Osteoblast (primary cell): ENCODE measurements at regions not wholly inside any gene's neighbourhood (a gene's known extent, or its start where the extent isn't known, plus 50 kb on each side); places are given as distances from the start of the nearest gene placed in this dataset.

Experiments
- DNase-seq: peaks from one replicate; pipeline ENCODE4 v3.0.0; 2011; ENCODE audit warnings: low spot score, mixed read lengths; ENCODE audit not compliant: insufficient read length; ENCODE audit errors: missing footprints
- H2AFZ ChIP-seq: 2 replicates; pipeline ENCODE4 v1.6.0; 2011; ENCODE audit warnings: mild to moderate bottlenecking, low read length
- H3K27ac ChIP-seq: 2 replicates; pipeline ENCODE4 v1.5.1; 2011; ENCODE audit warnings: mild to moderate bottlenecking, low read depth, low read length, moderate library complexity
- H3K27me3 ChIP-seq: 2 replicates; pipeline ENCODE4 v1.6.0; 2012; ENCODE audit warnings: mild to moderate bottlenecking, control low read depth, inconsistent platforms, low read length, moderate library complexity; ENCODE audit not compliant: insufficient read depth
- H3K36me3 ChIP-seq: 2 replicates; pipeline ENCODE4 v1.5.1; 2011; ENCODE audit warnings: mild to moderate bottlenecking, low read length, control low read depth, moderate library complexity; ENCODE audit not compliant: insufficient read depth
- H3K4me1 ChIP-seq: 2 replicates; pipeline ENCODE4 v1.5.1; 2011; ENCODE audit warnings: mild to moderate bottlenecking, low read length, control low read depth, moderate library complexity; ENCODE audit not compliant: insufficient read depth
- H3K4me2 ChIP-seq: 2 replicates; pipeline ENCODE4 v1.6.0; 2011; ENCODE audit warnings: mild to moderate bottlenecking, low read length; ENCODE audit not compliant: insufficient read depth
- H3K4me3 ChIP-seq: fragments of 200-600 bp; sonication (generic); 3 replicates; pipeline ENCODE4 v1.5.1; 2012; ENCODE audit warnings: mild to moderate bottlenecking, low read length, inconsistent platforms; ENCODE audit not compliant: insufficient read depth
- H3K79me2 ChIP-seq: 2 replicates; pipeline ENCODE4 v1.6.0; 2012; ENCODE audit warnings: mild to moderate bottlenecking, low read length, control low read depth, inconsistent platforms; ENCODE audit not compliant: insufficient read depth
- H3K9me3 ChIP-seq: 2 replicates; pipeline ENCODE4 v1.5.1; 2011; ENCODE audit warnings: low read depth, low read length, control low read depth
- H4K20me1 ChIP-seq: 2 replicates; pipeline ENCODE4 v1.6.0; 2012; ENCODE audit warnings: mild to moderate bottlenecking, low read length, control low read depth; ENCODE audit not compliant: insufficient read depth
- CTCF ChIP-seq: IDR thresholded peaks from 2 replicates; pipeline ENCODE4 v1.5.1; 2011; ENCODE audit warnings: mild to moderate bottlenecking, low read depth, low read length, moderate library complexity; ENCODE audit errors: extremely low read depth

GRCh38 chr21:20789729-20790500, 208.3 kb upstream of the NCAM2 start:
- Histone ChIP-seq H3K9me3 (no peaks in the 10 kb centered on the region), H3K4me2 (no peak overlapping the region), H3K4me1 (no peaks in the 10 kb centered on the region), H3K4me3 (no peak overlapping the region), H3K27me3 (no peaks in the 10 kb centered on the region), H3K36me3 (no peaks in the 10 kb centered on the region), H4K20me1 (no peaks in the 10 kb centered on the region), H3K27ac (no peak overlapping the region), H3K79me2 (no peaks in the 10 kb centered on the region), H2AFZ (no peak overlapping the region)
- DNase-seq = peak; percentile 19
- TF ChIP-seq CTCF = no peak

DNA sequence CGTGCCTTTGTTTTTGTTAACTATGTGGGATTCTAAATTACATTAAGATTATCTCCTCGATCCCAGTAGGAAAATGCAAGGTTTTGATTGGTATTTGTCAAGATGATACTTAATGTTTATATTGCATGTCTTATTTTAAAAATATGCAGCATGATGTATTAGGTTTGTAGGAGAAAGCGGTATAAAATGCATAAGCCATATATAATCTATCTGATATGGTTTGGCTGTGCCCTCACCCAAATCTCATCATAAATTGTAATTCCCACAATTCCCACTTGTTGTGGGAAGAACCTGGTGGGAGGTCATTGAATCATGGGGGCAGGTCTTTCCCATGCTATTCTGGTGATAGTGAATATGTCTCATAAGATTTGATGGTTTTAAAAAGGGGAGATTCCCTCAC, 198.1 kb upstream of the NCAM2 start:
- TF ChIP-seq CTCF = no peak
- Histone ChIP-seq H3K27me3 (no peaks in the 10 kb centered on the region), H3K4me2 (no peak overlapping the region), H4K20me1 (no peaks in the 10 kb centered on the region), H3K4me1 (no peaks in the 10 kb centered on the region), H3K27ac (no peak overlapping the region), H3K9me3 (no peaks in the 10 kb centered on the region), H2AFZ (no peak overlapping the region), H3K4me3 (no peak overlapping the region), H3K36me3 (no peaks in the 10 kb centered on the region), H3K79me2 (no peaks in the 10 kb centered on the region)
- no peak for DNase-seq

DNA sequence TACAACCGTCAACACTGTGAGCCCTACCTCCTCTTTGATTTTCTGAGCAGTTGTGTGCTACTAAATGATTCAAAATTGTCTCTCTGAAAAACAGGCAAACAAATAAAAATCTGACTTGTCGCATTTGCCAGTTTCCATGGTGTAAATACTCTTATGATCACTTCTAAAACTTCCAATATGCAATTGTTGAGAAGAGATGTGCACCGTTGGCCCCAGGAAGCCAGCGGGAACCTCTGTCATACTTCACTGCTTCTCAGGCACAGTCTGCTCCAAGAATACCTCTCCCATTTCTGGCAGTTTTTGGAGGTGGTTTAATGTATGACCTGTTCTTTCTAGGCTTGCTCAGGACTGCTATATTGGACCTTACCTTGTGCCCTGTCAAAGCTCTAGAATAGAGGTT, 196.0 kb upstream of the NCAM2 start:
- H4K20me1 ChIP-seq = no peaks in the 10 kb centered on the region
- H3K36me3 ChIP-seq = no peaks in the 10 kb centered on the region
- H3K4me2 ChIP-seq = no peak overlapping the region
- DNase-seq = no peak
- no peak overlapping the region for H2AFZ ChIP-seq
- no peak overlapping the region for H3K27ac ChIP-seq
- H3K4me1 ChIP-seq = no peaks in the 10 kb centered on the region
- H3K4me3 ChIP-seq = no peak overlapping the region
- H3K27me3 ChIP-seq = no peaks in the 10 kb centered on the region
- TF ChIP-seq CTCF = no peak
- H3K9me3 ChIP-seq = peaks cover 5% of the 10 kb centered on the region
- no peaks in the 10 kb centered on the region for H3K79me2 ChIP-seq

GRCh38 chr21:20802631-20803260, 195.5 kb upstream of the NCAM2 start:
- no peak for DNase-seq
- H3K79me2 ChIP-seq = no peaks in the 10 kb centered on the region
- H3K4me1 ChIP-seq = no peaks in the 10 kb centered on the region
- H2AFZ ChIP-seq = no peak overlapping the region
- no peaks in the 10 kb centered on the region for H3K27me3 ChIP-seq
- peaks cover 5% of the 10 kb centered on the region for H3K9me3 ChIP-seq
- H4K20me1 ChIP-seq = no peaks in the 10 kb centered on the region
- TF ChIP-seq CTCF = no peak
- H3K27ac ChIP-seq = no peak overlapping the region
- H3K4me3 ChIP-seq = no peak overlapping the region
- no peaks in the 10 kb centered on the region for H3K36me3 ChIP-seq
- H3K4me2 ChIP-seq = no peak overlapping the region
